ENCODE measurements at regions not wholly inside any gene's neighbourhood (a gene's known extent, or its start where the extent isn't known, plus 50 kb on each side); places are given as distances from the start of the nearest gene placed in this dataset.

GRCh38 chr6:125596020-125596419, 153.4 kb upstream of the HEY2 start:
- TF ChIP-seq, protein P1, sequence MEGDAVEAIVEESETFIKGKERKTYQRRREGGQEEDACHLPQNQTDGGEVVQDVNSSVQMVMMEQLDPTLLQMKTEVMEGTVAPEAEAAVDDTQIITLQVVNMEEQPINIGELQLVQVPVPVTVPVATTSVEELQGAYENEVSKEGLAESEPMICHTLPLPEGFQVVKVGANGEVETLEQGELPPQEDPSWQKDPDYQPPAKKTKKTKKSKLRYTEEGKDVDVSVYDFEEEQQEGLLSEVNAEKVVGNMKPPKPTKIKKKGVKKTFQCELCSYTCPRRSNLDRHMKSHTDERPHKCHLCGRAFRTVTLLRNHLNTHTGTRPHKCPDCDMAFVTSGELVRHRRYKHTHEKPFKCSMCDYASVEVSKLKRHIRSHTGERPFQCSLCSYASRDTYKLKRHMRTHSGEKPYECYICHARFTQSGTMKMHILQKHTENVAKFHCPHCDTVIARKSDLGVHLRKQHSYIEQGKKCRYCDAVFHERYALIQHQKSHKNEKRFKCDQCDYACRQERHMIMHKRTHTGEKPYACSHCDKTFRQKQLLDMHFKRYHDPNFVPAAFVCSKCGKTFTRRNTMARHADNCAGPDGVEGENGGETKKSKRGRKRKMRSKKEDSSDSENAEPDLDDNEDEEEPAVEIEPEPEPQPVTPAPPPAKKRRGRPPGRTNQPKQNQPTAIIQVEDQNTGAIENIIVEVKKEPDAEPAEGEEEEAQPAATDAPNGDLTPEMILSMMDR (IDR thresholded peaks at IDR 0.05; ENCODE audit: low read depth, low read length) = no peak
- TF ChIP-seq EZH2phosphoT487 (IDR thresholded peaks at IDR 0.05; ENCODE audit: low read depth) = no peak
- Histone ChIP-seq H3K4me3 (ENCODE audit: low read length) (no peak overlapping the region), H4K20me1 (ENCODE audit: insufficient read depth, low read length) (no peaks in the 10 kb centered on the region), H3K36me3 (replicated peaks; ENCODE audit: low read depth, low read length) (no peaks in the 10 kb centered on the region), H3K9ac (ENCODE audit: low read length) (no peak overlapping the region), H3K4me2 (ENCODE audit: low read length) (no peak overlapping the region), H3K27ac (ENCODE audit: low read length) (no peak overlapping the region), H3K4me1 (ENCODE audit: low read length) (peaks cover 13% of the 10 kb centered on the region), H2AFZ (ENCODE audit: low read depth, low read length) (no peak overlapping the region), H3K9me3 (ENCODE audit: insufficient read depth, low read length) (no peaks in the 10 kb centered on the region), H3K79me2 (ENCODE audit: low read length) (no peaks in the 10 kb centered on the region), H3K27me3 (ENCODE audit: low read depth, low read length) (peaks cover 3% of the 10 kb centered on the region; the same call in 1 of the 2 replicates)

GRCh38 chr6:125597411-125598253, 151.8 kb upstream of the HEY2 start:
- H3K4me2 ChIP-seq (ENCODE audit: low read length) = peak overlapping the region; percentile 56
- no peaks in the 10 kb centered on the region for H3K36me3 ChIP-seq (replicated peaks; ENCODE audit: low read depth, low read length)
- no peaks in the 10 kb centered on the region for H3K9me3 ChIP-seq (ENCODE audit: insufficient read depth, low read length)
- H4K20me1 ChIP-seq (ENCODE audit: insufficient read depth, low read length) = no peaks in the 10 kb centered on the region
- TF ChIP-seq, protein P1 (IDR thresholded peaks at IDR 0.05; ENCODE audit: low read depth, low read length) = no peak
- TF ChIP-seq EZH2phosphoT487 (IDR thresholded peaks at IDR 0.05; ENCODE audit: low read depth) = no peak
- no peak overlapping the region for H2AFZ ChIP-seq (ENCODE audit: low read depth, low read length)
- H3K9ac ChIP-seq (ENCODE audit: low read length) = no peak overlapping the region
- H3K79me2 ChIP-seq (ENCODE audit: low read length) = no peaks in the 10 kb centered on the region
- peaks cover 3% of the 10 kb centered on the region; the same call in 1 of the 2 replicates for H3K27me3 ChIP-seq (ENCODE audit: low read depth, low read length)
- no peak overlapping the region for H3K27ac ChIP-seq (ENCODE audit: low read length)
- H3K4me3 ChIP-seq (ENCODE audit: low read length) = peak overlapping the region; percentile 22
- H3K4me1 ChIP-seq (ENCODE audit: low read length) = peaks cover 13% of the 10 kb centered on the region

DNA sequence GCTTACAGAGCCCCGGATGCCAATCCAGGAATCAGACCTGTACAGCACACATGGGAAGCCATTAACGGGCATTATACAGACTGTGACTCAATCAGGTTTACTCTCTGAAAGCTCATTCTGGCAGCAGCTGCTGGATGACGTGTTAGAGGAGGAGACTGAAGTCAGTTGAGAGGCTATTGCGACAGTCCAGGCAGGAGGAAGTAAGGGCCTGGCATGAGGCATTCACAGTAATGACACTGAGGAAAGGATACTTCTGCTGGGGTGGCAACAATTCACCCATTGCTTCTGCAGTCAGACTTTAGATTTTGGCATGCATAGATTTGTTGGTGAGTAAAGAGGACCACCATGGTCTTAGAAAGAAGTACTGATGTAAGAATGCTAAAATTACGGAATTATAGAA, 151.0 kb upstream of the HEY2 start:
- Histone ChIP-seq H3K79me2 (ENCODE audit: low read length) (no peaks in the 10 kb centered on the region), H3K4me1 (ENCODE audit: low read length) (peaks cover 13% of the 10 kb centered on the region), H3K36me3 (replicated peaks; ENCODE audit: low read depth, low read length) (no peaks in the 10 kb centered on the region), H3K27ac (ENCODE audit: low read length) (no peak overlapping the region), H3K9ac (ENCODE audit: low read length) (no peak overlapping the region), H3K27me3 (ENCODE audit: low read depth, low read length) (peaks cover 3% of the 10 kb centered on the region; the same call in 1 of the 2 replicates), H3K4me2 (ENCODE audit: low read length) (peak overlapping the region; percentile 37), H3K4me3 (ENCODE audit: low read length) (peak overlapping the region; percentile 22), H4K20me1 (ENCODE audit: insufficient read depth, low read length) (no peaks in the 10 kb centered on the region), H2AFZ (ENCODE audit: low read depth, low read length) (0 out of 2 replicates have a peak overlapping the region, but pooled peaks have one; percentile 7), H3K9me3 (ENCODE audit: insufficient read depth, low read length) (no peaks in the 10 kb centered on the region)
- TF ChIP-seq EZH2phosphoT487 (IDR thresholded peaks at IDR 0.05; ENCODE audit: low read depth) = no peak
- TF ChIP-seq, protein P1 (IDR thresholded peaks at IDR 0.05; ENCODE audit: low read depth, low read length) = no peak

DNA sequence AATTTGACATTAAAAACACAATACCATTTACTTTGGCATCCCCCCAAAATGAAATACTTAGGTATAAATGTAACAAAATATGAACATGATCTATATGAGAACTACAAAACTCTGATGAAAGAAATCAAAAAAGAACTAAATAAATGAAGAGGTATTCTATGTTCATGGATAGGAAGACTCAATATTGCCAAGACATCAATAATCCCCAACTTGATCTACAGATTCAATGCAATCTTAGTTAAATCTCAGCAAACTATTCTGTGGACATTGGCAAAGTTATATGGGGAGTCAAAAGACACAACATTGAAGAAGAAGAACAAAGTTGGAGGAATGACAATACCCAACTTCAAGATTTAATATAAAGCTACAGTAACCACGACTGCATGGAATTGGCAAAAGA, 145.2 kb upstream of the HEY2 start:
- no peaks in the 10 kb centered on the region for H3K79me2 ChIP-seq (ENCODE audit: low read length)
- no peak overlapping the region for H3K27ac ChIP-seq (ENCODE audit: low read length)
- no peak overlapping the region for H3K4me3 ChIP-seq (ENCODE audit: low read length)
- H3K27me3 ChIP-seq (ENCODE audit: low read depth, low read length) = no peaks in the 10 kb centered on the region
- no peak overlapping the region for H3K9ac ChIP-seq (ENCODE audit: low read length)
- H2AFZ ChIP-seq (ENCODE audit: low read depth, low read length) = no peak overlapping the region
- TF ChIP-seq EZH2phosphoT487 (IDR thresholded peaks at IDR 0.05; ENCODE audit: low read depth) = no peak
- TF ChIP-seq, protein P1 (IDR thresholded peaks at IDR 0.05; ENCODE audit: low read depth, low read length) = no peak
- H3K4me2 ChIP-seq (ENCODE audit: low read length) = no peak overlapping the region
- H3K4me1 ChIP-seq (ENCODE audit: low read length) = no peaks in the 10 kb centered on the region
- no peaks in the 10 kb centered on the region for H3K9me3 ChIP-seq (ENCODE audit: insufficient read depth, low read length)
- no peaks in the 10 kb centered on the region for H4K20me1 ChIP-seq (ENCODE audit: insufficient read depth, low read length)
- H3K36me3 ChIP-seq (replicated peaks; ENCODE audit: low read depth, low read length) = no peaks in the 10 kb centered on the region

All from OCI-LY3 (cell line).